SK-N-MC (cell line): ENCODE measurements at regions not wholly inside any gene's neighbourhood (a gene's known extent, or its start where the extent isn't known, plus 50 kb on each side); places are given as distances from the start of the nearest gene placed in this dataset.

ENCODE experiments used
- DNase-seq: peaks from one replicate; pipeline ENCODE4 v3.0.0-alpha.2; 2011; ENCODE audit warnings: low read depth, low spot score
- H3K27ac ChIP-seq: fragments of 200-600 bp; sonication (generic); 2 replicates; pipeline ENCODE4 v1.5.1; 2016; ENCODE audit warnings: mixed run types
- H3K36me3 ChIP-seq: fragments of 200-600 bp; sonication (generic); 2 replicates; pipeline ENCODE4 v1.6.1; 2017; ENCODE audit warnings: antibody characterized with exemption, low read length, mixed read lengths; ENCODE audit not compliant: insufficient read depth
- H3K4me3 ChIP-seq: fragments of 200-600 bp; sonication (generic); 2 replicates; pipeline ENCODE4 v1.5.1; 2016
- H3K9ac ChIP-seq: fragments of 200-600 bp; sonication (generic); 2 replicates; pipeline ENCODE4 v1.8.0; 2017; ENCODE audit warnings: mixed run types, mixed read lengths; ENCODE audit not compliant: insufficient read length
- H3K9me3 ChIP-seq: fragments of 200-600 bp; sonication (generic); 2 replicates; pipeline ENCODE4 v1.6.1; 2017; ENCODE audit warnings: low read depth, mild to moderate bottlenecking, antibody characterized with exemption, low read length, moderate library complexity, mixed read lengths
- EZH2 ChIP-seq: fragments of 200-600 bp; sonication (generic); IDR thresholded peaks from one replicate; pipeline ENCODE4 v1.6.1; 2017; ENCODE audit warnings: antibody characterized with exemption
- FOXP2 ChIP-seq: optimal IDR thresholded peaks from 2 replicates; pipeline ENCODE3; 2011; ENCODE audit warnings: mild to moderate bottlenecking, moderate library complexity; ENCODE audit not compliant: insufficient read depth; ENCODE audit errors: extremely low read length, control extremely low read depth
- POLR2AphosphoS5 ChIP-seq: IDR thresholded peaks from 2 replicates; pipeline ENCODE4 v1.6.1; 2012; ENCODE audit warnings: mild to moderate bottlenecking, low read depth, low read length, borderline replicate concordance

- H3K9ac ChIP-seq: no peak overlapping the region
- peak; percentile 55 for DNase-seq
- peak; percentile 52; the same call in 1 of the 2 replicates for TF ChIP-seq POLR2AphosphoS5
- no peak for TF ChIP-seq EZH2
- H3K27ac ChIP-seq: peak overlapping the region; percentile 83
- H3K36me3 ChIP-seq: no peaks in the 10 kb centered on the region
- peak overlapping the region; percentile 25 for H3K4me3 ChIP-seq
- no peaks in the 10 kb centered on the region for H3K9me3 ChIP-seq
These were observed 149.5 kb downstream of the ANKRD60 start for GRCh38 chr20:58078741-58079522.

- DNase-seq: no peak
- no peak for TF ChIP-seq POLR2AphosphoS5
- no peak for TF ChIP-seq EZH2
- no peak for TF ChIP-seq FOXP2
- Histone ChIP-seq H3K9ac (no peak overlapping the region), H3K36me3 (no peaks in the 10 kb centered on the region), H3K27ac (no peak overlapping the region), H3K4me3 (no peak overlapping the region), H3K9me3 (no peaks in the 10 kb centered on the region)
These were observed 151.2 kb downstream of the ANKRD60 start for GRCh38 chr20:58077282-58077681.

- Histone ChIP-seq H3K27ac (no peak overlapping the region), H3K9me3 (no peaks in the 10 kb centered on the region), H3K36me3 (no peaks in the 10 kb centered on the region), H3K9ac (no peak overlapping the region), H3K4me3 (no peak overlapping the region)
- TF ChIP-seq FOXP2: no peak
- TF ChIP-seq POLR2AphosphoS5: no peak
- TF ChIP-seq EZH2: no peak
- DNase-seq: no peak
These were observed 152.0 kb downstream of the ANKRD60 start for GRCh38 chr20:58076405-58076804.

GRCh38 chr20:58075586-58076345, 152.7 kb downstream of the ANKRD60 start:
- H3K9ac ChIP-seq: no peak overlapping the region
- no peak overlapping the region for H3K27ac ChIP-seq
- no peak overlapping the region for H3K4me3 ChIP-seq
- no peaks in the 10 kb centered on the region for H3K9me3 ChIP-seq
- H3K36me3 ChIP-seq: no peaks in the 10 kb centered on the region
- DNase-seq: no peak
- TF ChIP-seq EZH2 (no peak), FOXP2 (no peak), POLR2AphosphoS5 (no peak)

GRCh38 chr20:58073945-58074856, 154.3 kb downstream of the ANKRD60 start:
- Histone ChIP-seq H3K36me3 (no peaks in the 10 kb centered on the region), H3K4me3 (no peak overlapping the region), H3K27ac (no peak overlapping the region), H3K9me3 (no peaks in the 10 kb centered on the region), H3K9ac (no peak overlapping the region)
- TF ChIP-seq EZH2 (no peak), POLR2AphosphoS5 (no peak), FOXP2 (no peak)
- DNase-seq: no peak

- Histone ChIP-seq H3K4me3 (no peak overlapping the region), H3K9me3 (no peaks in the 10 kb centered on the region), H3K9ac (no peak overlapping the region), H3K36me3 (no peaks in the 10 kb centered on the region), H3K27ac (no peak overlapping the region)
- TF ChIP-seq POLR2AphosphoS5: no peak
- TF ChIP-seq EZH2: no peak
- DNase-seq: no peak
These were observed 155.5 kb downstream of the ANKRD60 start for GRCh38 chr20:58072695-58073671.

- no peak for DNase-seq
- Histone ChIP-seq H3K9ac (no peak overlapping the region), H3K36me3 (no peaks in the 10 kb centered on the region), H3K9me3 (no peaks in the 10 kb centered on the region), H3K27ac (no peak overlapping the region), H3K4me3 (no peak overlapping the region)
- no peak for TF ChIP-seq POLR2AphosphoS5
- TF ChIP-seq EZH2: no peak
These were observed 156.5 kb downstream of the ANKRD60 start for GRCh38 chr20:58071991-58072390.
